ENCODE measurements at regions not wholly inside any gene's neighbourhood (a gene's known extent, or its start where the extent isn't known, plus 50 kb on each side); places are given as distances from the start of the nearest gene placed in this dataset.

GRCh38 chr2:71807581-71808451 is 339.8 kb downstream of the CYP26B1 start:
- intact Hi-C loops (cut with micrococcal nuclease; ENCODE audit: unreplicated experiment) = loop anchor here (10.0 kb wide), 2 partner anchors 187 to 767 kb away; no protein-coding TSS in a partner anchor
- Histone ChIP-seq H3K27me3 (replicated peaks; ENCODE audit: insufficient read depth, low read depth, low read length, poor library complexity) (no peaks in the 10 kb centered on the region), H3K4me3 (ENCODE audit: low read depth, low read length, poor library complexity, severe bottlenecking) (no peak overlapping the region), H3K4me1 (ENCODE audit: insufficient read depth, low read length, poor library complexity, severe bottlenecking) (no peaks in the 10 kb centered on the region), H3K36me3 (ENCODE audit: insufficient read depth, low read length, poor library complexity, severe bottlenecking) (no peaks in the 10 kb centered on the region), H3K27ac (ENCODE audit: low read depth, low read length, poor library complexity, severe bottlenecking) (no peak overlapping the region), H3K9me3 (ENCODE audit: low read depth, low read length, poor library complexity, severe bottlenecking) (no peaks in the 10 kb centered on the region)
- TF ChIP-seq EZH2 (IDR thresholded peaks at IDR 0.05; ENCODE audit: borderline replicate concordance, low read depth, low read length, poor library complexity, severe bottlenecking) (no peak), CTCF (conservative IDR thresholded peaks at IDR 0.05; ENCODE audit: low read depth, low read length) (no peak)
- CTCF ChIA-PET = no interaction called here
- POLR2A ChIA-PET (ENCODE audit: low non-redundant PET) = no interaction called here
- DNase-seq (ENCODE audit: low spot score) = no peak
- no TSS peak for BruUV-seq (replicated peaks)

- no peak for DNase-seq (ENCODE audit: low spot score)
Measured at GRCh38 chr2:71806432-71806831, 341.2 kb downstream of the CYP26B1 start.

GRCh38 chr2:71804281-71804751 is 343.3 kb downstream of the CYP26B1 start:
- CTCF ChIA-PET = no interaction called here
- intact Hi-C loops (cut with micrococcal nuclease; ENCODE audit: unreplicated experiment) = loop anchor here (5.0 to 10.0 kb wide), 3 partner anchors 190 to 770 kb away; partner anchors contain the start of gene CYP26B1
- Histone ChIP-seq H3K27me3 (replicated peaks; ENCODE audit: insufficient read depth, low read depth, low read length, poor library complexity) (no peaks in the 10 kb centered on the region), H3K27ac (ENCODE audit: low read depth, low read length, poor library complexity, severe bottlenecking) (no peak overlapping the region), H3K4me3 (ENCODE audit: low read depth, low read length, poor library complexity, severe bottlenecking) (no peak overlapping the region), H3K4me1 (ENCODE audit: insufficient read depth, low read length, poor library complexity, severe bottlenecking) (no peaks in the 10 kb centered on the region), H3K36me3 (ENCODE audit: insufficient read depth, low read length, poor library complexity, severe bottlenecking) (no peaks in the 10 kb centered on the region), H3K9me3 (ENCODE audit: low read depth, low read length, poor library complexity, severe bottlenecking) (no peaks in the 10 kb centered on the region)
- DNase-seq (ENCODE audit: low spot score) = no peak
- POLR2A ChIA-PET (ENCODE audit: low non-redundant PET) = no interaction called here
- TF ChIP-seq EZH2 (IDR thresholded peaks at IDR 0.05; ENCODE audit: borderline replicate concordance, low read depth, low read length, poor library complexity, severe bottlenecking) (no peak), CTCF (conservative IDR thresholded peaks at IDR 0.05; ENCODE audit: low read depth, low read length) (no peak)
- BruUV-seq (replicated peaks) = no TSS peak

More at GRCh38 chr2:71806432-71806831, 341.2 kb downstream of the CYP26B1 start:
- CTCF ChIA-PET = no interaction called here
- TF ChIP-seq CTCF (conservative IDR thresholded peaks at IDR 0.05; ENCODE audit: low read depth, low read length) (no peak), EZH2 (IDR thresholded peaks at IDR 0.05; ENCODE audit: borderline replicate concordance, low read depth, low read length, poor library complexity, severe bottlenecking) (no peak)
- H3K9me3 ChIP-seq (ENCODE audit: low read depth, low read length, poor library complexity, severe bottlenecking) = no peaks in the 10 kb centered on the region
- POLR2A ChIA-PET (ENCODE audit: low non-redundant PET) = no interaction called here
- intact Hi-C loops (cut with micrococcal nuclease; ENCODE audit: unreplicated experiment) = loop anchor here (10.0 kb wide), 2 partner anchors 188 to 768 kb away; no protein-coding TSS in a partner anchor
- H3K27ac ChIP-seq (ENCODE audit: low read depth, low read length, poor library complexity, severe bottlenecking) = no peak overlapping the region
- no peaks in the 10 kb centered on the region for H3K4me1 ChIP-seq (ENCODE audit: insufficient read depth, low read length, poor library complexity, severe bottlenecking)
- no peaks in the 10 kb centered on the region for H3K36me3 ChIP-seq (ENCODE audit: insufficient read depth, low read length, poor library complexity, severe bottlenecking)
- no TSS peak for BruUV-seq (replicated peaks)
- no peak overlapping the region for H3K4me3 ChIP-seq (ENCODE audit: low read depth, low read length, poor library complexity, severe bottlenecking)
- H3K27me3 ChIP-seq (replicated peaks; ENCODE audit: insufficient read depth, low read depth, low read length, poor library complexity) = no peaks in the 10 kb centered on the region

All from A673 (cell line).